Stromal cell of bone marrow (primary cell): ENCODE measurements at regions not wholly inside any gene's neighbourhood (a gene's known extent, or its start where the extent isn't known, plus 50 kb on each side); places are given as distances from the start of the nearest gene placed in this dataset.

Experiments
- DNase-seq: peaks from one replicate; pipeline ENCODE4 v3.0.0-alpha.2; 2012; ENCODE audit warnings: low read depth

- no peak for DNase-seq
Measured at GRCh38 chr4:54924891-54925290, 200.5 kb downstream of the KDR start.

- DNase-seq, result no peak
Measured at GRCh38 chr4:54915276-54915675, 210.1 kb downstream of the KDR start.

GRCh38 chr4:54914781-54915180 is 210.6 kb downstream of the KDR start:
- DNase-seq, result no peak

- no peak for DNase-seq
Measured at GRCh38 chr4:54913751-54914526, 211.5 kb downstream of the KDR start.

GRCh38 chr4:54912155-54912554 is 213.2 kb downstream of the KDR start:
- DNase-seq, result no peak

GRCh38 chr4:54909961-54910360 is 215.4 kb downstream of the KDR start:
- no peak for DNase-seq

- no peak for DNase-seq
Measured at GRCh38 chr4:54908763-54909162, 216.6 kb downstream of the KDR start.

- DNase-seq, result no peak
Measured at GRCh38 chr4:54904953-54905352, 220.4 kb downstream of the KDR start.

- DNase-seq, result no peak
Measured at GRCh38 chr4:54902976-54903375, 222.4 kb downstream of the KDR start.

GRCh38 chr4:54902271-54902670 is 223.1 kb downstream of the KDR start:
- peak; percentile 19 for DNase-seq

GRCh38 chr4:54901202-54901601 is 224.2 kb downstream of the KDR start:
- no peak for DNase-seq

- no peak for DNase-seq
Measured at GRCh38 chr4:54898656-54899340, 226.6 kb downstream of the KDR start.

- no peak for DNase-seq
Measured at GRCh38 chr4:54898056-54898562, 227.3 kb downstream of the KDR start.

GRCh38 chr4:54897590-54897989 is 227.8 kb downstream of the KDR start:
- DNase-seq, result no peak

GRCh38 chr4:54882616-54883015 is 224.9 kb downstream of the KIT start:
- DNase-seq, result no peak

GRCh38 chr4:54879576-54879975 is 221.8 kb downstream of the KIT start:
- DNase-seq, result peak; percentile 44

GRCh38 chr4:54877006-54877405 is 219.2 kb downstream of the KIT start:
- DNase-seq, result peak; percentile 67

- DNase-seq, result peak; percentile 13
Measured at GRCh38 chr4:54872261-54872660, 214.5 kb downstream of the KIT start.

- DNase-seq, result no peak
Measured at GRCh38 chr4:54863571-54864255, 206.0 kb downstream of the KIT start.

GRCh38 chr4:54861201-54861600 is 203.4 kb downstream of the KIT start:
- DNase-seq, result no peak

- no peak for DNase-seq
Measured at GRCh38 chr4:54855191-54855854, 197.6 kb downstream of the KIT start.

- DNase-seq, result no peak
Measured at GRCh38 chr4:54852602-54853001, 194.8 kb downstream of the KIT start.
